NB4 (cell line): ENCODE measurements at regions not wholly inside any gene's neighbourhood (a gene's known extent, or its start where the extent isn't known, plus 50 kb on each side); places are given as distances from the start of the nearest gene placed in this dataset.
"Not testable (repeated sequence)": the region's sequence is repeated elsewhere in the genome, so short reads cannot be mapped to it uniquely, and the experiment has no call there.

ENCODE experiments used
- DNase-seq: peaks from one replicate; pipeline ENCODE4 v3.0.0; 2010; ENCODE audit warnings: low read depth
- H3K4me3 ChIP-seq: one replicate; pipeline ENCODE4 v1.5.1; 2011; ENCODE audit warnings: mild to moderate bottlenecking, low read depth, low read length, moderate library complexity
- MYC ChIP-seq: IDR thresholded peaks from 2 replicates; pipeline ENCODE4 v1.6.1; 2011; ENCODE audit warnings: low read depth, low read length
- POLR2A ChIP-seq: IDR thresholded peaks from 2 replicates; pipeline ENCODE4 v1.6.1; 2011; ENCODE audit warnings: mild to moderate bottlenecking; ENCODE audit not compliant: insufficient read length; ENCODE audit errors: extremely low read depth
- TF ChIP-seq, protein P1 (sequence below): IDR thresholded peaks from one replicate; pipeline ENCODE4 v1.5.1; 2012; ENCODE audit warnings: low read depth, low read length
- TF ChIP-seq, protein P2 (sequence below): IDR thresholded peaks from 2 replicates; pipeline ENCODE4 v1.6.1; 2011; ENCODE audit warnings: low read depth, low read length

DNA sequence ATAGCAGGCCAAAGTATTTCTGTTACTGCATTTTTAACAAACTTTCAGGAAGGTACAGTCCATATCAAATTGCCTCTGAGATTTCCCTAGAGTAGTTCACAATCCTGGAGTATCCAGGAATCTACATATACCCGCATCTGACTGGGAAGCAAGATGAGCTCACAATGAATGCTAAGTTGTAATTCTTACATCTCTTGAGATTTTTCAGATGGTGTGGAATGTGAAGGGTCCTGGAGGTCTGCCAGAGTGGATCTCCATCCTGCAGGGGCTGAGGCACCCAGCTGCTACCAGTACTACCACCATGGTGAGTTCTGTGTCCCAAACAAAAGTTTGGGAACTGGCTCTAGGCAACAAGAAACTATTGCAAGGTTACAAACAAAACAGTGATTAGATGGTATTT, 156.7 kb upstream of the CCDC54 start:
- no peak overlapping the region for H3K4me3 ChIP-seq
- TF ChIP-seq POLR2A (no peak), MYC (no peak)
- TF ChIP-seq, protein P1, sequence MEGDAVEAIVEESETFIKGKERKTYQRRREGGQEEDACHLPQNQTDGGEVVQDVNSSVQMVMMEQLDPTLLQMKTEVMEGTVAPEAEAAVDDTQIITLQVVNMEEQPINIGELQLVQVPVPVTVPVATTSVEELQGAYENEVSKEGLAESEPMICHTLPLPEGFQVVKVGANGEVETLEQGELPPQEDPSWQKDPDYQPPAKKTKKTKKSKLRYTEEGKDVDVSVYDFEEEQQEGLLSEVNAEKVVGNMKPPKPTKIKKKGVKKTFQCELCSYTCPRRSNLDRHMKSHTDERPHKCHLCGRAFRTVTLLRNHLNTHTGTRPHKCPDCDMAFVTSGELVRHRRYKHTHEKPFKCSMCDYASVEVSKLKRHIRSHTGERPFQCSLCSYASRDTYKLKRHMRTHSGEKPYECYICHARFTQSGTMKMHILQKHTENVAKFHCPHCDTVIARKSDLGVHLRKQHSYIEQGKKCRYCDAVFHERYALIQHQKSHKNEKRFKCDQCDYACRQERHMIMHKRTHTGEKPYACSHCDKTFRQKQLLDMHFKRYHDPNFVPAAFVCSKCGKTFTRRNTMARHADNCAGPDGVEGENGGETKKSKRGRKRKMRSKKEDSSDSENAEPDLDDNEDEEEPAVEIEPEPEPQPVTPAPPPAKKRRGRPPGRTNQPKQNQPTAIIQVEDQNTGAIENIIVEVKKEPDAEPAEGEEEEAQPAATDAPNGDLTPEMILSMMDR = no peak
- TF ChIP-seq, protein P2, sequence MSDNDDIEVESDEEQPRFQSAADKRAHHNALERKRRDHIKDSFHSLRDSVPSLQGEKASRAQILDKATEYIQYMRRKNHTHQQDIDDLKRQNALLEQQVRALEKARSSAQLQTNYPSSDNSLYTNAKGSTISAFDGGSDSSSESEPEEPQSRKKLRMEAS = no peak
- DNase-seq = no peak

DNA sequence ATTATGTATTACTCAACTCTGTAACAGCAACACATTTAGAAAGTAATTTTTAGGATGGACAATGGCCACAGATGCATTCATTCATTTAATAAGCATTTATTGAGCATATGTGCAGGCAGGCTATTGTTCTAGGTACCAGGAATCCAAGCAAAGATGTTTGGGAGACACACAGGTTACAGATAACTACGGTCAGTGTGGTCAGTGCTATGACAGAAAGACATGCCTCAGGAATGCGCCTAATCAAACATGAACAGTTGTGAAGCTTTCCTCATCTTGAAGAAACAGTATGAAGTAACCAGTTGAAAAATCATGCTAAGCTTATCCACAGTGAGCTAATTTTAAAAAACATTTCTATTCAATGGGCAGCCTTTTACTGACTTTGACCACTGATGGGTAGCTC, 155.4 kb upstream of the CCDC54 start:
- TF ChIP-seq, protein P2 = no peak
- TF ChIP-seq, protein P1 = no peak
- TF ChIP-seq POLR2A = no peak
- TF ChIP-seq MYC = no peak

DNA sequence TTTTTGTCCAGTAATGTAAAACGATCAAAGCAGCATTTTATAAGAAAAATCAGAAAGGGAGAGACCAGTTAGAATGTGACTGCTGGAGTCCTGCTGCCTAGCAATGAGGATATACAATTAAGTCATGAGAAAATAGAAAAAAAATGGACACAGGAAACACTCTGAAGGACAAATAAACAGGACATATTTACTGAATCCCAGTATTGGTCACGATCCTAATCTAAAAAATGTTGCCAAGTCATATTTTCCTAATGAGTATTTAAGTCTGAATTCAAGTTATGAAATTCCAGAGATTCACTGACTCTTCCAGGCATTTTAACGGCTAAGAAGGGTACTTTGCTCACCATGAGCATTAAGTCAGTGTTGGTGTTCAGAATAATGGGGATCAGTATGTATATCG, 154.3 kb upstream of the CCDC54 start:
- TF ChIP-seq POLR2A = no peak
- TF ChIP-seq, protein P1 = no peak
- TF ChIP-seq, protein P2 = no peak
- no peak for TF ChIP-seq MYC
- DNase-seq = no peak
- H3K4me3 ChIP-seq = no peak overlapping the region

More for the DNA sequence above, 155.4 kb upstream of the CCDC54 start:
- no peak overlapping the region for H3K4me3 ChIP-seq
- DNase-seq = no peak

DNA sequence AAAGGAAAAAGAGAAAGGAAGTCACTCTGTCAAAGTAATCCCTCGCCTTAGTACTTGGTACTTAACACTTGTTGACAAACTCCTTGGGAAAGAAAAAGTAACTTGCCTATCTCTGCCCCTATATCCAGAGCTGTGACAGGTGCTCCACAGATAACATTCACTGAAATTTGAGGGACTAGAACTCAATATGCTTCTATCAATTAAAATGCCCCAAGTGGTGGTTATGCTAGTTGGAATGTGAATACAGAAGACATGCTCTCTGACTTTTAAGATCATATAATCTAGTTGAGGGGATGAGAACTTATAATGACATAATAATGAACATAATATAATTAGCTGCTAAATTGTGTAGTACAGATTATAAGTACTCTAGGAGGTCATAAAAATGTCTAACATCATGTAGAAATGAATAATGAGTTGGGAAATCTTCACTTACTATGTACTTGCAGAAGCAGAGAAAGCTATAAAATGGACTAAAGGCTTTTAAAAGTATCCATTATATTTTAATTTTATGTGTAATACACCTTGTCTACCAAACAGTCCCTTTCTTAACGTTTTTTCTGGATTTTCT, 153.1 kb upstream of the CCDC54 start:
- no peak for DNase-seq
- no peak overlapping the region for H3K4me3 ChIP-seq
- TF ChIP-seq MYC (no peak), POLR2A (no peak)
- TF ChIP-seq, protein P2 = no peak
- TF ChIP-seq, protein P1 = no peak

DNA sequence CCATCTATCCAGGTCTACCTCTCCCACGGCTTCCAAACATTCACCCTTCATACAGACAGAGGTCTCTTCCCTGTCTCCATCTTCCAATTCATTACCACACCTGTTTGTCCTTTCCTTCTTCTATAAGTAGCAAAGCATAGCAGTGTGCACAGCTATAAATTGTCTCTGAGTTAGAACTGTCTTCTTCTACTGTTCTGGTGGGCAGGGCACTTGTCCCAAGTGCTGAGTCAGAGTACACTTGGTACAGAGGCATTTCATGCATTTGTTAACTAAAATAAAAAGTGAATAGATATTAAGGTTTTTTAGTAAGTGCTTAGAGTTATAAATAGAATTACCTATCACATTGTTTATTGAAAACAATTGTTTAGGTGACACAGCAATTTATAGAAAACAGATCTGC, 150.1 kb upstream of the CCDC54 start:
- no peak overlapping the region for H3K4me3 ChIP-seq
- no peak for DNase-seq
- TF ChIP-seq POLR2A (no peak), MYC (no peak)
- TF ChIP-seq, protein P2 = no peak
- TF ChIP-seq, protein P1 = no peak

DNA sequence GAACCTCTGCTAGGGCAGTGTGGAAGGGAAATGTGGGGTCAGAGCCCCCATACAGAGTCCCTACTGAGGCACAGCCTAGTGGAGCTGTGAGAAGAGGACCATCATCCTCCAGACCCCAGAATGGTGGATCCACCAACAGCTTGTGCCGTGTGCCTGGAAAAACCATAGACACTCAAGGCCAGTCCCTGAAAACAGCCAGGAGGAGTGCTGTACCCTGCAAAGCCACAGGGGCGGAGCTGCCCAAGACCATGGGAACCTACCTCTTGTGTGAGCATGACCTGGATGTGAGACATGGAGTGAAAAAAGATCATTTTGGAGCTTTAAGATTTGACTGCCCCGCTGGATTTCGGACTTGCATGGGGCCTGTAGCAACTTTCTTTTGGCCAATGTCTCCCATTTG, 143.4 kb upstream of the CCDC54 start:
- not testable (repeated sequence) for DNase-seq, H3K4me3 ChIP-seq
